Ovary (tissue), 7 donors: ENCODE measurements at regions not wholly inside any gene's neighbourhood (a gene's known extent, or its start where the extent isn't known, plus 50 kb on each side); places are given as distances from the start of the nearest gene placed in this dataset.

Source experiments
- DNase-seq, 5 donors: peaks; one replicate each; pipeline ENCODE4 v3.0.0-alpha.2; 2019 to 2020
- H3K27ac ChIP-seq, 2 donors: fragments of 200-600 bp; one replicate each; pipeline versions ENCODE4 v1.5.1 to v1.8.0; 2019 to 2022
- H3K27me3 ChIP-seq: fragments of 200-600 bp; one replicate; pipeline ENCODE4 v1.8.0; 2022
- H3K36me3 ChIP-seq: fragments of 200-600 bp; sonication (generic); one replicate; pipeline ENCODE4 v1.5.1; 2019
- H3K4me1 ChIP-seq: one replicate; pipeline ENCODE4 v1.8.1; 2013; ENCODE audit warnings: mild to moderate bottlenecking, moderate library complexity; ENCODE audit not compliant: insufficient read depth
- H3K4me3 ChIP-seq: fragments of 200-600 bp; sonication (generic); one replicate; pipeline ENCODE4 v1.5.1; 2017
- H3K9me3 ChIP-seq, 2 donors: fragments of 200-600 bp in 1 of 2; sonication (generic) in 1 of 2; one replicate each; pipeline versions ENCODE4 v1.5.1 to v1.8.1; 2013 to 2019; ENCODE audit warnings: mild to moderate bottlenecking in 1 of 2, moderate library complexity in 1 of 2
- CTCF ChIP-seq, 3 donors: fragments of 450-650 bp in 2 of 3; fragments of 200-600 bp in 1 of 3; IDR thresholded peaks; one replicate each; pipeline versions ENCODE4 v1.5.1 to v1.8.0; 2016 to 2022; ENCODE audit warnings: antibody characterized with exemption in 3 of 3, mild to moderate bottlenecking in 1 of 3
- EP300 ChIP-seq: sonication (generic); formaldehyde crosslinking; IDR thresholded peaks from one replicate; pipeline ENCODE4 v1.6.1; 2017; ENCODE audit warnings: antibody characterized with exemption
- POLR2A ChIP-seq: fragments of 450-650 bp; IDR thresholded peaks from one replicate; pipeline ENCODE4 v1.6.1; 2017; ENCODE audit warnings: antibody characterized with exemption, mild to moderate bottlenecking, moderate library complexity
- WGBS, 3 donors: extraction: QIAGEN DNeasy Blood & Tissue Kit in 1 of 3; methylation state at CpG; one replicate each; pipeline versions ENCODE4 v1.1.5 to v1.1.7; 2013 to 2017; 5-methylcytosine and 5-hydroxymethylcytosine counted together
- intact Hi-C, 4 donors: fragments of 100-400 bp; cut with DNase I; formaldehyde crosslinking; loops; one replicate each; pipeline versions ENCODE4 v1.11.0 to v1.15.1; 2022 to 2023
- donor health status: DM: no; HTN: no; CAD: no; lungs with moderate emphysema.
- donor health status: DM: no; HTN: no; CAD: no.
- donor health status: Bipolar disorder and iron deficiency.
- donor health status: DM: no; HTN: no; CAD: no.
- donor health status: DM: yes; HTN: yes; CAD: no.

DNA sequence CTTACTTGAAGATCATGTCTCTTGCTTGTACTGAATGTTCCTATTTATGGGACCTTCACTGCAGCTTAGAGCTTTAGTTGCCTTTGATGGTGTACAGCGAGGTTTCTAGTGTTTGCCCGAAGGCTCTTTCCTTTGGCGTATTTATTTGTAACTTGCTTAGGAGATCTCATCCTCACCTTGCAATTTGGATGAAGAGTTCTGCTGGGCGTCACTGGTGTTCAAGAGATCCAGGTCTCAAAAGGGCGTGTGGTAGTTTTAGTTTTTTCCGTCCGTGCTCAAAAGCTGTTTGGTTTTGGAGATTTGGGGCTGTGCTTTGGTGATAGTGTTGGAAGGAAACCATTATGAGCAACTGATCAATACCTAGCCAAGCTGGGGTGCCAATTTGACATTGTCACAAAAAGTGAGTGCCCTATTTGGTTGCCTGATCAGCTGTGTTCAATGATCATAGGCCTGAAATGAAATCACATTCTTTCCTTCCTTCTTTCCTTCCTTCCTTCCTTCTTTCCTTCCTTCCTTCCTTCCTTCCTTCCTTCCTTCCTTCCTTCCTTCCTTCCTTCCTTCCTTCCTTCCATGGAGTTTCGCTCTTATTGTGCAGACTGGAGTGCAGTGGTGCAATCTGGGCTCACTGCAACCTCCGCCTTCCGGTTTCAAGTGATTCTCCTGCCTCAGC is 69.7 kb upstream of the GRAMD1B start:
- DNase-seq = no peak
- WGBS, 3 donors = 95 to 96% (median 95%) methylated on average over 10 of the region's 10 CpGs
- intact Hi-C loops = no loop called here
- Histone ChIP-seq H3K36me3 (no peaks in the 10 kb centered on the region), H3K4me1 (no peaks in the 10 kb centered on the region), H3K9me3 (no peaks in the 10 kb centered on the region), H3K27me3 (no peaks in the 10 kb centered on the region), H3K4me3 (no peak overlapping the region), H3K27ac (no peak overlapping the region)
- TF ChIP-seq CTCF (IDR thresholded peaks at IDR 0.05) (no peak), EP300 (no peak), POLR2A (no peak)

GRCh38 chr11:123357990-123358827 is 71.9 kb upstream of the GRAMD1B start:
- intact Hi-C loops = no loop called here
- H3K27ac ChIP-seq = no peak overlapping the region
- H3K9me3 ChIP-seq = no peaks in the 10 kb centered on the region
- peak in 1 of 5 donors; percentile 14 for DNase-seq
- 0 to 1% (median 1%) methylated on average over 54 to 58 of the region's 58 CpGs for WGBS, 3 donors
- H3K4me1 ChIP-seq = no peaks in the 10 kb centered on the region
- TF ChIP-seq EP300 (no peak), CTCF (IDR thresholded peaks at IDR 0.05) (no peak), POLR2A (no peak)
- H3K36me3 ChIP-seq = no peaks in the 10 kb centered on the region
- H3K4me3 ChIP-seq = no peak overlapping the region
- no peaks in the 10 kb centered on the region for H3K27me3 ChIP-seq

DNA sequence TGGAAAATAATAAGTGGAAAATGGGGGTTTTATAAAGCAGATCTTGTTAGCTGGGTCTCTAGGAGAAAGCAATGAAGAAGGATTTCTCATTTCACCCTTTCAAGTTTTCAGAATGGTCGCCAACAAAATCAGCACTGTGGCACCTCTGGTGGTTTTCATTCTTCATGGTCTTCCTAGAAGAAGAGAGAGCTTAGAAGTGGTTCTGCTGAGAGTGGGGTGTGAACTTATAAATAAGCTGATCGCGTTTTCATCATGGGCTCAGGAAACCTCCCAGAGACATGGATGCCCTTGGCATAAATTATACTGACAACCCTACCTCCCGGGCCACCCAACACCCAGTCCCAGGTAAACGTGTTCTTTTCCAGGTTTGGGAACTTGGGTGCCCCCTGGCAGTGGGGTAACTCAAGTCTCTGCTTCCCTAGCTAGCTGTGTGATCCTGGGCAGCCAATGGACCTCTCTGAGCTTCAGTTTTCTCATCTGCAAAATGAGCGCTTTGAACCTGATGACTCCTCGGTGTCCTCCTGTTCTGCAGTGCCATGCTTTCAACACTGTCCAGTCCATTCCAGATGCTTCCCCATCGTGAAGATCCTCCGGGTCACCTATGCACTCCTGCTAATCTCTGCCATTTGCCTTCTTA is 72.6 kb upstream of the GRAMD1B start:
- DNase-seq = no peak
- no peak overlapping the region for H3K4me3 ChIP-seq

More for the DNA sequence above, 72.6 kb upstream of the GRAMD1B start:
- TF ChIP-seq CTCF (IDR thresholded peaks at IDR 0.05) = no peak
- TF ChIP-seq EP300 = no peak
- TF ChIP-seq POLR2A = no peak
- Histone ChIP-seq H3K9me3 (no peaks in the 10 kb centered on the region), H3K27ac (no peak overlapping the region), H3K27me3 (no peaks in the 10 kb centered on the region), H3K36me3 (no peaks in the 10 kb centered on the region), H3K4me1 (no peaks in the 10 kb centered on the region)
- intact Hi-C loops = no loop called here
- 43 to 47% (median 45%) methylated on average over 9 of the region's 9 CpGs for WGBS, 3 donors
